GM23338 (cell line): ENCODE measurements at regions not wholly inside any gene's neighbourhood (a gene's known extent, or its start where the extent isn't known, plus 50 kb on each side); places are given as distances from the start of the nearest gene placed in this dataset.

ENCODE experiments used
- ATAC-seq: fragments of 200-7000 bp; cut with Tn5 transposase; 3 replicates; pipeline ENCODE4 v1.9.1; 2020
- DNase-seq: peaks from one replicate; pipeline ENCODE4 v3.0.0-alpha.2; 2015; ENCODE audit warnings: low spot score
- H2AFZ ChIP-seq: fragments of 200-600 bp; sonication (generic); 2 replicates; pipeline ENCODE4 v1.8.0; 2016; ENCODE audit warnings: antibody characterized with exemption, mild to moderate bottlenecking, moderate library complexity
- H3F3A ChIP-seq: fragments of 200-600 bp; sonication (generic); replicated peaks from 2 replicates; pipeline ENCODE4 v1.8.0; 2017; ENCODE audit warnings: antibody characterized with exemption, mixed run types, low read depth
- H3K27ac ChIP-seq: fragments of 200-600 bp; sonication (generic); 2 replicates; pipeline ENCODE4 v1.6.1; 2016; ENCODE audit warnings: low read depth
- H3K27me3 ChIP-seq: fragments of 200-600 bp; sonication (generic); 2 replicates; pipeline ENCODE4 v1.8.0; 2016; ENCODE audit warnings: mild to moderate bottlenecking, mixed run types, moderate library complexity; ENCODE audit not compliant: insufficient read depth
- H3K36me3 ChIP-seq: fragments of 200-600 bp; sonication (generic); 2 replicates; pipeline ENCODE4 v1.8.0; 2016; ENCODE audit warnings: mild to moderate bottlenecking; ENCODE audit not compliant: insufficient read depth
- H3K4me1 ChIP-seq: fragments of 200-600 bp; sonication (generic); 2 replicates; pipeline ENCODE4 v1.8.0; 2016; ENCODE audit warnings: mild to moderate bottlenecking, moderate library complexity; ENCODE audit not compliant: insufficient read depth
- H3K4me2 ChIP-seq: fragments of 200-600 bp; sonication (generic); 2 replicates; pipeline ENCODE4 v1.7.1; 2017; ENCODE audit warnings: mixed run types
- H3K4me3 ChIP-seq: fragments of 200-600 bp; sonication (generic); 2 replicates; pipeline ENCODE4 v1.6.1; 2016; ENCODE audit warnings: mixed run types
- H3K79me2 ChIP-seq: fragments of 200-600 bp; sonication (generic); replicated peaks from 2 replicates; pipeline ENCODE4 v1.8.0; 2017; ENCODE audit warnings: mild to moderate bottlenecking; ENCODE audit not compliant: insufficient read depth
- H3K9me2 ChIP-seq: fragments of 200-600 bp; sonication (generic); 2 replicates; pipeline ENCODE4 v1.8.0; 2017; ENCODE audit not compliant: insufficient read depth
- H4K20me1 ChIP-seq: fragments of 200-600 bp; sonication (generic); replicated peaks from 2 replicates; pipeline ENCODE4 v1.8.0; 2017; ENCODE audit warnings: mild to moderate bottlenecking; ENCODE audit not compliant: insufficient read depth
- H3K27ac Mint-ChIP-seq: 2 replicates; pipeline ENCODE4 v1.8.0; 2020; ENCODE audit warnings: inconsistent platforms, mild to moderate bottlenecking, moderate library complexity, mixed read lengths
- H3K27me3 Mint-ChIP-seq: 3 replicates; pipeline ENCODE4 v1.8.0; 2022; ENCODE audit warnings: low read depth, mild to moderate bottlenecking, moderate library complexity, mixed read lengths, inconsistent platforms; ENCODE audit not compliant: insufficient read depth, poor library complexity
- H3K36me3 Mint-ChIP-seq: 3 replicates; pipeline ENCODE4 v1.8.0; 2021; ENCODE audit warnings: low read depth, mild to moderate bottlenecking, inconsistent platforms, moderate library complexity, mixed read lengths
- H3K4me1 Mint-ChIP-seq: 3 replicates; pipeline ENCODE4 v1.8.0; 2020; ENCODE audit warnings: mild to moderate bottlenecking, inconsistent platforms, mixed read lengths
- H3K4me3 Mint-ChIP-seq: 3 replicates; pipeline ENCODE4 v1.8.0; 2021; ENCODE audit warnings: moderate library complexity, mild to moderate bottlenecking, inconsistent platforms, mixed read lengths
- H3K9me3 Mint-ChIP-seq: 3 replicates; pipeline ENCODE4 v1.8.0; 2020; ENCODE audit warnings: moderate library complexity, mild to moderate bottlenecking, inconsistent platforms, mixed read lengths
- CREB1 ChIP-seq: fragments of 250-450 bp; sonication (Bioruptor Pico); IDR thresholded peaks from 2 replicates; pipeline ENCODE4 v1.5.0; 2020; ENCODE audit warnings: low read depth, mild to moderate bottlenecking, moderate library complexity
- EZH2 ChIP-seq: fragments of 200-600 bp; sonication (generic); IDR thresholded peaks from one replicate; pipeline ENCODE4 v1.8.0; 2017; ENCODE audit warnings: antibody characterized with exemption, mild to moderate bottlenecking, low read depth; ENCODE audit not compliant: unreplicated experiment
- JUNB ChIP-seq: IDR thresholded peaks from one replicate; pipeline ENCODE4 v1.6.1; 2016; ENCODE audit warnings: antibody characterized with exemption; ENCODE audit not compliant: unreplicated experiment
- NANOG ChIP-seq: IDR thresholded peaks from 2 replicates; pipeline ENCODE4 v1.6.1; 2016; ENCODE audit warnings: antibody characterized with exemption, borderline replicate concordance
- POLR2AphosphoS5 ChIP-seq: IDR thresholded peaks from 2 replicates; pipeline ENCODE4 v1.6.1; 2016; ENCODE audit warnings: antibody characterized with exemption, low read depth
- ZNF114 ChIP-seq: fragments of 250-450 bp; sonication (Bioruptor Pico); IDR thresholded peaks from 2 replicates; pipeline ENCODE4 v1.5.0; 2020; ENCODE audit warnings: mild to moderate bottlenecking, moderate library complexity
- TF ChIP-seq, protein P1 (sequence below): fragments of 250-450 bp; sonication (Bioruptor Pico); IDR thresholded peaks from 2 replicates; pipeline ENCODE4 v1.5.0; 2020; ENCODE audit warnings: mild to moderate bottlenecking, moderate library complexity
- TF ChIP-seq, protein P2 (sequence below): IDR thresholded peaks from 2 replicates; pipeline ENCODE4 v1.6.1; 2016; ENCODE audit warnings: antibody characterized with exemption

DNA sequence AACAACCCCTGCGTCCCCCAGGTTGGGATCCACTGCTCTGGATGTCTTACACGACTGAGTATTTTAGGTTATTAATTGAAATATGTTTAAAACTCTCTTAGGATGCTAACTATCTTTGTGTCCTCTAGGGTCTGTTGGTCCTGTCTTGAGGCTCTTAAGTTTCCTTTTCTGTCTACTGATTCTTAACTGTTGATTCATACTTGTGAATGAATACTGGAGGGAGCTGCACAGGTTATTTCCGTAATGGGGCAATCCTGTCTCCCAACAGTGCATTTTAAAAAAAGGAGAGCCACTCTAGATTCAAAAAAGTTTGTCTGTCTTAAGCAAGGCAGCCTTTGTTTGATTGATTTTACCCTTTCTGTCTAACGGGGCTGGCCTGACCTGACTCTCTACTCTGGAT, 237.6 kb upstream of the POM121L12 start:
- H3K9me2 ChIP-seq: peaks cover 5% of the 10 kb centered on the region; the same call in 1 of the 2 replicates
- no peaks in the 10 kb centered on the region for H3K36me3 ChIP-seq
- H3F3A ChIP-seq: no peaks in the 10 kb centered on the region
- no peak overlapping the region for H3K4me3 ChIP-seq
- DNase-seq (no peak), ATAC-seq (no peak)
- Mint-ChIP-seq H3K4me1 (no peaks in the 10 kb centered on the region), H3K27me3 (peaks cover 3% of the 10 kb centered on the region), H3K36me3 (peaks cover 4% of the 10 kb centered on the region; the same call in 2 of the 3 replicates), H3K4me3 (no peak overlapping the region), H3K9me3 (peaks cover 7% of the 10 kb centered on the region; the same call in 2 of the 3 replicates), H3K27ac (no peak overlapping the region)
- H3K4me1 ChIP-seq: no peaks in the 10 kb centered on the region
- no peak overlapping the region for H2AFZ ChIP-seq
- TF ChIP-seq ZNF114 (CRISPR knock-in tag) (no peak), EZH2 (no peak), JUNB (no peak), CREB1 (no peak), POLR2AphosphoS5 (no peak), NANOG (no peak)
- TF ChIP-seq, protein P1, sequence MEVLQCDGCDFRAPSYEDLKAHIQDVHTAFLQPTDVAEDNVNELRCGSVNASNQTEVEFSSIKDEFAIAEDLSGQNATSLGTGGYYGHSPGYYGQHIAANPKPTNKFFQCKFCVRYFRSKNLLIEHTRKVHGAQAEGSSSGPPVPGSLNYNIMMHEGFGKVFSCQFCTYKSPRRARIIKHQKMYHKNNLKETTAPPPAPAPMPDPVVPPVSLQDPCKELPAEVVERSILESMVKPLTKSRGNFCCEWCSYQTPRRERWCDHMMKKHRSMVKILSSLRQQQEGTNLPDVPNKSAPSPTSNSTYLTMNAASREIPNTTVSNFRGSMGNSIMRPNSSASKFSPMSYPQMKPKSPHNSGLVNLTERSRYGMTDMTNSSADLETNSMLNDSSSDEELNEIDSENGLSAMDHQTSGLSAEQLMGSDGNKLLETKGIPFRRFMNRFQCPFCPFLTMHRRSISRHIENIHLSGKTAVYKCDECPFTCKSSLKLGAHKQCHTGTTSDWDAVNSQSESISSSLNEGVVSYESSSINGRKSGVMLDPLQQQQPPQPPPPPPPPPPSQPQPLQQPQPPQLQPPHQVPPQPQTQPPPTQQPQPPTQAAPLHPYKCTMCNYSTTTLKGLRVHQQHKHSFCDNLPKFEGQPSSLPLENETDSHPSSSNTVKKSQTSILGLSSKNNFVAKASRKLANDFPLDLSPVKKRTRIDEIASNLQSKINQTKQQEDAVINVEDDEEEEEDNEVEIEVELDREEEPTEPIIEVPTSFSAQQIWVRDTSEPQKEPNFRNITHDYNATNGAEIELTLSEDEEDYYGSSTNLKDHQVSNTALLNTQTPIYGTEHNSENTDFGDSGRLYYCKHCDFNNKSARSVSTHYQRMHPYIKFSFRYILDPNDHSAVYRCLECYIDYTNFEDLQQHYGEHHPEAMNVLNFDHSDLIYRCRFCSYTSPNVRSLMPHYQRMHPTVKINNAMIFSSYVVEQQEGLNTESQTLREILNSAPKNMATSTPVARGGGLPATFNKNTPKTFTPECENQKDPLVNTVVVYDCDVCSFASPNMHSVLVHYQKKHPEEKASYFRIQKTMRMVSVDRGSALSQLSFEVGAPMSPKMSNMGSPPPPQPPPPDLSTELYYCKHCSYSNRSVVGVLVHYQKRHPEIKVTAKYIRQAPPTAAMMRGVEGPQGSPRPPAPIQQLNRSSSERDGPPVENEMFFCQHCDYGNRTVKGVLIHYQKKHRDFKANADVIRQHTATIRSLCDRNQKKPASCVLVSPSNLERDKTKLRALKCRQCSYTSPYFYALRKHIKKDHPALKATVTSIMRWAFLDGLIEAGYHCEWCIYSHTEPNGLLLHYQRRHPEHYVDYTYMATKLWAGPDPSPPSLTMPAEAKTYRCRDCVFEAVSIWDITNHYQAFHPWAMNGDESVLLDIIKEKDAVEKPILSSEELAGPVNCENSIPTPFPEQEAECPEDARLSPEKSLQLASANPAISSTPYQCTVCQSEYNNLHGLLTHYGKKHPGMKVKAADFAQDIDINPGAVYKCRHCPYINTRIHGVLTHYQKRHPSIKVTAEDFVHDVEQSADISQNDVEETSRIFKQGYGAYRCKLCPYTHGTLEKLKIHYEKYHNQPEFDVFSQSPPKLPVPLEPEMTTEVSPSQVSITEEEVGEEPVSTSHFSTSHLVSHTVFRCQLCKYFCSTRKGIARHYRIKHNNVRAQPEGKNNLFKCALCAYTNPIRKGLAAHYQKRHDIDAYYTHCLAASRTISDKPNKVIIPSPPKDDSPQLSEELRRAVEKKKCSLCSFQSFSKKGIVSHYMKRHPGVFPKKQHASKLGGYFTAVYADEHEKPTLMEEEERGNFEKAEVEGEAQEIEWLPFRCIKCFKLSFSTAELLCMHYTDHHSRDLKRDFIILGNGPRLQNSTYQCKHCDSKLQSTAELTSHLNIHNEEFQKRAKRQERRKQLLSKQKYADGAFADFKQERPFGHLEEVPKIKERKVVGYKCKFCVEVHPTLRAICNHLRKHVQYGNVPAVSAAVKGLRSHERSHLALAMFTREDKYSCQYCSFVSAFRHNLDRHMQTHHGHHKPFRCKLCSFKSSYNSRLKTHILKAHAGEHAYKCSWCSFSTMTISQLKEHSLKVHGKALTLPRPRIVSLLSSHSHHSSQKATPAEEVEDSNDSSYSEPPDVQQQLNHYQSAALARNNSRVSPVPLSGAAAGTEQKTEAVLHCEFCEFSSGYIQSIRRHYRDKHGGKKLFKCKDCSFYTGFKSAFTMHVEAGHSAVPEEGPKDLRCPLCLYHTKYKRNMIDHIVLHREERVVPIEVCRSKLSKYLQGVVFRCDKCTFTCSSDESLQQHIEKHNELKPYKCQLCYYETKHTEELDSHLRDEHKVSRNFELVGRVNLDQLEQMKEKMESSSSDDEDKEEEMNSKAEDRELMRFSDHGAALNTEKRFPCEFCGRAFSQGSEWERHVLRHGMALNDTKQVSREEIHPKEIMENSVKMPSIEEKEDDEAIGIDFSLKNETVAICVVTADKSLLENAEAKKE (CRISPR knock-in tag): no peak
- H3K27ac ChIP-seq: no peak overlapping the region
- no peaks in the 10 kb centered on the region for H4K20me1 ChIP-seq
- no peak overlapping the region for H3K4me2 ChIP-seq
- H3K79me2 ChIP-seq: no peaks in the 10 kb centered on the region
- no peaks in the 10 kb centered on the region for H3K27me3 ChIP-seq

DNA sequence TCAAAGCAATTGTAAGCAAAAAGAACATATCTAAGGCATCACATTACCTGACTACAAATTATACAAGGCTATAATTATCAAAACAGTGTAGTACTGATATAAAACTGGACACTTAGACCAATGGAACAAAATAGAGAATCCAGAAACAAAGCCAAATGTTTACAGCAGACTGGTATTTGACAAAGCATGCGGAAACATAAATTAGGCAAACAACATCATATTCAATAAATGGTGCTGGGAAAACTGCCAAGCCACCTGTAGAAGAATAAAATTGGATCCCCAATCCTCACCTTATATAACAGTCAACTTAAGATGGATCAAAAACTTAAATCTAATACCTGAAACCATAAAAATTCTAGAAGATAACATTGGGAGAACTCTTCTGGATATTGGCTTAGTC, 240.8 kb upstream of the POM121L12 start:
- Histone ChIP-seq H3K27me3 (no peaks in the 10 kb centered on the region), H3K4me3 (no peak overlapping the region), H2AFZ (no peak overlapping the region), H4K20me1 (no peaks in the 10 kb centered on the region), H3K4me2 (no peak overlapping the region), H3K79me2 (no peaks in the 10 kb centered on the region), H3K4me1 (no peaks in the 10 kb centered on the region), H3F3A (no peaks in the 10 kb centered on the region), H3K9me2 (peaks cover 5% of the 10 kb centered on the region; the same call in 1 of the 2 replicates), H3K36me3 (no peaks in the 10 kb centered on the region), H3K27ac (no peak overlapping the region)
- peaks cover 7% of the 10 kb centered on the region; the same call in 2 of the 3 replicates for H3K9me3 Mint-ChIP-seq
- H3K4me1 Mint-ChIP-seq: no peaks in the 10 kb centered on the region
- peaks cover 4% of the 10 kb centered on the region; the same call in 2 of the 3 replicates for H3K36me3 Mint-ChIP-seq
- no peaks in the 10 kb centered on the region for H3K27me3 Mint-ChIP-seq
- no peak overlapping the region for H3K27ac Mint-ChIP-seq
- DNase-seq (no peak), ATAC-seq (no peak)
- no peak overlapping the region for H3K4me3 Mint-ChIP-seq
- TF ChIP-seq CREB1: no peak
- no peak for TF ChIP-seq EZH2
- TF ChIP-seq POLR2AphosphoS5: no peak
- TF ChIP-seq, protein P2, sequence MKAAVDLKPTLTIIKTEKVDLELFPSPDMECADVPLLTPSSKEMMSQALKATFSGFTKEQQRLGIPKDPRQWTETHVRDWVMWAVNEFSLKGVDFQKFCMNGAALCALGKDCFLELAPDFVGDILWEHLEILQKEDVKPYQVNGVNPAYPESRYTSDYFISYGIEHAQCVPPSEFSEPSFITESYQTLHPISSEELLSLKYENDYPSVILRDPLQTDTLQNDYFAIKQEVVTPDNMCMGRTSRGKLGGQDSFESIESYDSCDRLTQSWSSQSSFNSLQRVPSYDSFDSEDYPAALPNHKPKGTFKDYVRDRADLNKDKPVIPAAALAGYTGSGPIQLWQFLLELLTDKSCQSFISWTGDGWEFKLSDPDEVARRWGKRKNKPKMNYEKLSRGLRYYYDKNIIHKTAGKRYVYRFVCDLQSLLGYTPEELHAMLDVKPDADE: no peak
